A673 (cell line): ENCODE measurements at regions not wholly inside any gene's neighbourhood (a gene's known extent, or its start where the extent isn't known, plus 50 kb on each side); places are given as distances from the start of the nearest gene placed in this dataset.

Source experiments
- BruUV-seq: library from RNA; stranded (reverse); fragments of 400-500 nt; replicated peaks from 2 replicates; lab custom pipeline; 2021; lab: Mats Ljungman, UMichigan
- CTCF ChIA-PET: fragments of 300-600 bp; sonication (Branson Sonifier 250); formaldehyde crosslinking; loops from one replicate; lab custom pipeline; 2022; ENCODE audit warnings: antibody characterized with exemption; lab: Charles Lee
- POLR2A ChIA-PET: fragments of 300-600 bp; sonication (Branson Sonifier 250); formaldehyde crosslinking; loops from one replicate; lab custom pipeline; 2022; ENCODE audit warnings: antibody characterized with exemption; ENCODE audit not compliant: low non-redundant PET; lab: Charles Lee
- DNase-seq: peaks from one replicate; pipeline ENCODE4 v3.0.0-alpha.2; 2015; ENCODE audit warnings: low spot score
- H3K27ac ChIP-seq: fragments of 200-600 bp; sonication (generic); 2 replicates; pipeline ENCODE4 v1.5.1; 2016; ENCODE audit warnings: mixed run types, low read depth, mild to moderate bottlenecking, mixed read lengths, antibody characterized with exemption, low read length; ENCODE audit not compliant: poor library complexity, severe bottlenecking
- H3K27me3 ChIP-seq: fragments of 200-600 bp; sonication (generic); replicated peaks from 2 replicates; pipeline ENCODE4 v1.6.1; 2017; ENCODE audit warnings: mixed run types, low read depth, mild to moderate bottlenecking, mixed read lengths, antibody characterized with exemption, low read length; ENCODE audit not compliant: insufficient read depth, poor library complexity
- H3K36me3 ChIP-seq: fragments of 200-600 bp; sonication (generic); 2 replicates; pipeline ENCODE4 v1.6.1; 2016; ENCODE audit warnings: mixed run types, mild to moderate bottlenecking, mixed read lengths, antibody characterized with exemption, low read length; ENCODE audit not compliant: insufficient read depth, poor library complexity, severe bottlenecking
- H3K4me1 ChIP-seq: fragments of 200-600 bp; sonication (generic); 2 replicates; pipeline ENCODE4 v1.6.1; 2017; ENCODE audit warnings: mixed run types, mild to moderate bottlenecking, mixed read lengths, antibody characterized with exemption, low read length; ENCODE audit not compliant: insufficient read depth, poor library complexity, severe bottlenecking
- H3K4me3 ChIP-seq: fragments of 200-600 bp; sonication (generic); 2 replicates; pipeline ENCODE4 v1.5.1; 2016; ENCODE audit warnings: low read depth, mixed run types, mild to moderate bottlenecking, mixed read lengths, low read length; ENCODE audit not compliant: poor library complexity, severe bottlenecking
- H3K9me3 ChIP-seq: fragments of 200-600 bp; sonication (generic); 2 replicates; pipeline ENCODE4 v1.6.1; 2016; ENCODE audit warnings: mixed run types, low read depth, mild to moderate bottlenecking, mixed read lengths, antibody characterized with exemption, low read length; ENCODE audit not compliant: poor library complexity, severe bottlenecking
- CTCF ChIP-seq: fragments of 300-800, 200-600 bp; sonication (generic); conservative IDR thresholded peaks from 2 replicates; pipeline ENCODE4 v1.5.1; 2017; ENCODE audit warnings: low read depth, mild to moderate bottlenecking, antibody characterized with exemption, low read length, moderate library complexity, mixed read lengths
- EZH2 ChIP-seq: fragments of 200-600 bp; sonication (generic); IDR thresholded peaks from 2 replicates; pipeline ENCODE4 v1.6.1; 2017; ENCODE audit warnings: borderline replicate concordance, low read depth, mild to moderate bottlenecking, mixed read lengths, antibody characterized with exemption, low read length; ENCODE audit not compliant: poor library complexity, severe bottlenecking
- intact Hi-C: fragments of 100-400 bp; cut with micrococcal nuclease; formaldehyde crosslinking; loops from one replicate; pipeline ENCODE4 v1.10.0; 2022; ENCODE audit not compliant: unreplicated experiment

- no peaks in the 10 kb centered on the region for H3K9me3 ChIP-seq
- H3K27me3 ChIP-seq = no peaks in the 10 kb centered on the region
- ChIA-PET CTCF (no interaction called here), POLR2A (no interaction called here)
- H3K4me1 ChIP-seq = no peaks in the 10 kb centered on the region
- no peak overlapping the region for H3K27ac ChIP-seq
- DNase-seq = no peak
- H3K36me3 ChIP-seq = no peaks in the 10 kb centered on the region
- no peak overlapping the region for H3K4me3 ChIP-seq
- intact Hi-C loops = no loop called here
- no TSS peak for BruUV-seq
- TF ChIP-seq EZH2 = no peak
- TF ChIP-seq CTCF = no peak
Observed at GRCh38 chr2:106275971-106276370, 81.9 kb upstream of the UXS1 start.

GRCh38 chr2:106274668-106275067 lies 80.6 kb upstream of the UXS1 start:
- POLR2A ChIA-PET = interaction anchor here (0.6 kb wide), 1 partner anchor 166 kb away, joined by 3 read pairs; no protein-coding TSS in a partner anchor
- Histone ChIP-seq H3K27me3 (no peaks in the 10 kb centered on the region), H3K36me3 (no peaks in the 10 kb centered on the region), H3K27ac (no peak overlapping the region), H3K4me3 (no peak overlapping the region), H3K9me3 (no peaks in the 10 kb centered on the region), H3K4me1 (no peaks in the 10 kb centered on the region)
- no peak for DNase-seq
- CTCF ChIA-PET = no interaction called here
- BruUV-seq = no TSS peak
- intact Hi-C loops = no loop called here
- TF ChIP-seq CTCF = no peak
- TF ChIP-seq EZH2 = no peak

GRCh38 chr2:106272216-106272807 lies 78.2 kb upstream of the UXS1 start:
- BruUV-seq = no TSS peak
- ChIA-PET POLR2A (no interaction called here), CTCF (no interaction called here)
- Histone ChIP-seq H3K9me3 (no peaks in the 10 kb centered on the region), H3K27me3 (no peaks in the 10 kb centered on the region), H3K4me3 (no peak overlapping the region), H3K36me3 (no peaks in the 10 kb centered on the region), H3K27ac (no peak overlapping the region), H3K4me1 (no peaks in the 10 kb centered on the region)
- intact Hi-C loops = no loop called here
- no peak for DNase-seq
- TF ChIP-seq CTCF (no peak), EZH2 (no peak)
